ENCODE measurements at regions not wholly inside any gene's neighbourhood (a gene's known extent, or its start where the extent isn't known, plus 50 kb on each side); places are given as distances from the start of the nearest gene placed in this dataset.

GRCh38 chr20:21867353-21867752 lies 161.9 kb downstream of the PAX1 start:
- no peak for TF ChIP-seq CTCF (IDR thresholded peaks at IDR 0.05)
- intact Hi-C loops (cut with DNase I) = no loop called here
- no peak overlapping the region for H3K27ac ChIP-seq
- 35 to 43% methylated on average over 1 of the region's 1 CpG for whole genome bisulfite sequencing, 2 donors
- H3K27me3 ChIP-seq = no peaks in the 10 kb centered on the region
- H3K4me3 ChIP-seq = no peak overlapping the region
- ATAC-seq = no peak
- H3K4me1 ChIP-seq = no peaks in the 10 kb centered on the region
- no peaks in the 10 kb centered on the region for H3K9me3 ChIP-seq
- no peaks in the 10 kb centered on the region for H3K36me3 ChIP-seq (replicated peaks in 1 of 2; ENCODE audit: insufficient read depth in 1 of 2, low read depth in 2 of 2)
- DNase-seq = no peak

GRCh38 chr20:21862956-21863355 lies 157.5 kb downstream of the PAX1 start:
- Histone ChIP-seq H3K27me3 (no peaks in the 10 kb centered on the region), H3K4me3 (no peak overlapping the region), H3K9me3 (no peaks in the 10 kb centered on the region), H3K27ac (no peak overlapping the region), H3K36me3 (replicated peaks in 1 of 2; ENCODE audit: insufficient read depth in 1 of 2, low read depth in 2 of 2) (no peaks in the 10 kb centered on the region), H3K4me1 (no peaks in the 10 kb centered on the region)
- ATAC-seq = no peak
- TF ChIP-seq POLR2A (IDR thresholded peaks at IDR 0.05) (no peak), CTCF (IDR thresholded peaks at IDR 0.05) (no peak)
- intact Hi-C loops (cut with DNase I) = no loop called here
- WGBS, 2 donors = 87 to 92% methylated on average over 10 of the region's 10 CpGs
- no peak for DNase-seq

- TF ChIP-seq POLR2A (IDR thresholded peaks at IDR 0.05) = no peak
- TF ChIP-seq CTCF (IDR thresholded peaks at IDR 0.05) = no peak
- DNase-seq = no peak
- Histone ChIP-seq H3K36me3 (replicated peaks in 1 of 2; ENCODE audit: insufficient read depth in 1 of 2, low read depth in 2 of 2) (no peaks in the 10 kb centered on the region), H3K4me1 (no peaks in the 10 kb centered on the region), H3K27ac (no peak overlapping the region), H3K27me3 (no peaks in the 10 kb centered on the region), H3K4me3 (no peak overlapping the region), H3K9me3 (no peaks in the 10 kb centered on the region)
- 34 to 42% methylated on average over 10 of the region's 10 CpGs for WGBS, 2 donors
- no peak for ATAC-seq
- intact Hi-C loops (cut with DNase I) = no loop called here
Measured at GRCh38 chr20:21862259-21862946, 156.9 kb downstream of the PAX1 start.

- Histone ChIP-seq H3K27ac (no peak overlapping the region), H3K36me3 (replicated peaks in 1 of 2; ENCODE audit: insufficient read depth in 1 of 2, low read depth in 2 of 2) (no peaks in the 10 kb centered on the region), H3K9me3 (no peaks in the 10 kb centered on the region), H3K27me3 (no peaks in the 10 kb centered on the region), H3K4me3 (no peak overlapping the region), H3K4me1 (no peaks in the 10 kb centered on the region)
- ATAC-seq (no peak), DNase-seq (no peak)
- TF ChIP-seq CTCF (IDR thresholded peaks at IDR 0.05) (no peak), POLR2A (IDR thresholded peaks at IDR 0.05) (no peak)
- whole genome bisulfite sequencing, 2 donors = 48 to 53% methylated on average over 2 of the region's 2 CpGs
- intact Hi-C loops (cut with DNase I) = no loop called here
Measured at GRCh38 chr20:21840991-21841390, 135.5 kb downstream of the PAX1 start.

- no peak for ATAC-seq
Measured at GRCh38 chr20:21839982-21840381, 134.5 kb downstream of the PAX1 start.

More at GRCh38 chr20:21839982-21840381, 134.5 kb downstream of the PAX1 start:
- TF ChIP-seq POLR2A (IDR thresholded peaks at IDR 0.05) = no peak
- TF ChIP-seq CTCF (IDR thresholded peaks at IDR 0.05) = no peak
- H3K4me1 ChIP-seq = no peaks in the 10 kb centered on the region
- H3K27ac ChIP-seq = no peak overlapping the region
- no peak for DNase-seq
- 59 to 60% methylated on average over 12 of the region's 12 CpGs for WGBS, 2 donors
- H3K36me3 ChIP-seq (replicated peaks in 1 of 2; ENCODE audit: insufficient read depth in 1 of 2, low read depth in 2 of 2) = no peaks in the 10 kb centered on the region
- no peaks in the 10 kb centered on the region for H3K27me3 ChIP-seq
- intact Hi-C loops (cut with DNase I) = no loop called here
- no peak overlapping the region for H3K4me3 ChIP-seq
- no peaks in the 10 kb centered on the region for H3K9me3 ChIP-seq

All from body of pancreas (tissue), 4 donors.